A549 (cell line): ENCODE measurements at regions not wholly inside any gene's neighbourhood (a gene's known extent, or its start where the extent isn't known, plus 50 kb on each side); places are given as distances from the start of the nearest gene placed in this dataset.

Experiments used
- CBX2 ChIP-seq: fragments of 200-600 bp; sonication (generic); IDR thresholded peaks from 2 replicates; pipeline ENCODE4 v1.6.1; 2016; ENCODE audit warnings: low read depth, mild to moderate bottlenecking, borderline replicate concordance
- CBX8 ChIP-seq: fragments of 200-600 bp; sonication (generic); IDR thresholded peaks from 2 replicates; pipeline ENCODE4 v1.6.1; 2016
- CEBPB ChIP-seq, 2 experiments: fragments of >200 bp in 1 of 2; sonication (Bioruptor Twin) in 1 of 2; formaldehyde crosslinking in 1 of 2; IDR thresholded peaks; 2 replicates each; pipeline ENCODE4 v1.6.1; 2012 to 2016
- CTCF ChIP-seq: fragments of >200 bp; sonication (Bioruptor Twin); formaldehyde crosslinking; IDR thresholded peaks from 3 replicates; pipeline ENCODE4 v1.5.1; 2016
- EP300 ChIP-seq, 2 experiments: fragments of >200 bp; sonication (Bioruptor Twin); formaldehyde crosslinking; IDR thresholded peaks; 2 replicates in 1 of 2; 3 replicates in 1 of 2; pipeline ENCODE4 v1.6.1; 2016 to 2017
- HMGXB4 ChIP-seq: fragments of 250-450 bp; sonication (Bioruptor Pico); IDR thresholded peaks from 2 replicates; pipeline ENCODE4 v1.5.0; 2021; ENCODE audit warnings: mild to moderate bottlenecking, moderate library complexity, borderline replicate concordance
- JUNB ChIP-seq: fragments of >200 bp; sonication (Bioruptor Twin); formaldehyde crosslinking; IDR thresholded peaks from 2 replicates; pipeline ENCODE4 v1.6.1; 2016
- KDM1A ChIP-seq: fragments of 200-600 bp; sonication (generic); IDR thresholded peaks from 2 replicates; pipeline ENCODE4 v1.6.1; 2016; ENCODE audit warnings: low read depth, mild to moderate bottlenecking
- MAZ ChIP-seq: fragments of 150-350 bp; IDR thresholded peaks from 2 replicates; pipeline ENCODE4 v1.6.1; 2014; ENCODE audit warnings: antibody characterized with exemption, low read depth, low read length, borderline replicate concordance
- PHF8 ChIP-seq: fragments of 200-600 bp; sonication (generic); IDR thresholded peaks from 2 replicates; pipeline ENCODE4 v1.6.1; 2016; ENCODE audit warnings: low read depth, mild to moderate bottlenecking, antibody characterized with exemption, moderate library complexity, borderline replicate concordance
- POLR2A ChIP-seq: IDR thresholded peaks from 2 replicates; pipeline ENCODE4 v1.6.1; 2012; ENCODE audit warnings: mild to moderate bottlenecking, low read length
- RNF2 ChIP-seq: fragments of 200-600 bp; sonication (generic); IDR thresholded peaks from 2 replicates; pipeline ENCODE4 v1.6.1; 2016; ENCODE audit warnings: low read depth, mild to moderate bottlenecking, antibody characterized with exemption, moderate library complexity, borderline replicate concordance
- TF ChIP-seq, protein P1 (sequence below): fragments of 200-600 bp; sonication (generic); IDR thresholded peaks from 2 replicates; pipeline ENCODE4 v1.6.1; 2016; ENCODE audit warnings: antibody characterized with exemption, mild to moderate bottlenecking, moderate library complexity

GRCh38 chr13:108444448-108444847 lies 174.9 kb downstream of the TNFSF13B start:
- TF ChIP-seq CTCF (no peak), KDM1A (no peak), RNF2 (no peak), JUNB (no peak), MAZ (no peak), POLR2A (no peak), PHF8 (no peak), EP300 (IDR thresholded peaks at IDR 0.05) (no peak), CEBPB (IDR thresholded peaks at IDR 0.05) (no peak), CBX8 (no peak), HMGXB4 (CRISPR knock-in tag) (no peak), CBX2 (no peak)
- TF ChIP-seq, protein P1, sequence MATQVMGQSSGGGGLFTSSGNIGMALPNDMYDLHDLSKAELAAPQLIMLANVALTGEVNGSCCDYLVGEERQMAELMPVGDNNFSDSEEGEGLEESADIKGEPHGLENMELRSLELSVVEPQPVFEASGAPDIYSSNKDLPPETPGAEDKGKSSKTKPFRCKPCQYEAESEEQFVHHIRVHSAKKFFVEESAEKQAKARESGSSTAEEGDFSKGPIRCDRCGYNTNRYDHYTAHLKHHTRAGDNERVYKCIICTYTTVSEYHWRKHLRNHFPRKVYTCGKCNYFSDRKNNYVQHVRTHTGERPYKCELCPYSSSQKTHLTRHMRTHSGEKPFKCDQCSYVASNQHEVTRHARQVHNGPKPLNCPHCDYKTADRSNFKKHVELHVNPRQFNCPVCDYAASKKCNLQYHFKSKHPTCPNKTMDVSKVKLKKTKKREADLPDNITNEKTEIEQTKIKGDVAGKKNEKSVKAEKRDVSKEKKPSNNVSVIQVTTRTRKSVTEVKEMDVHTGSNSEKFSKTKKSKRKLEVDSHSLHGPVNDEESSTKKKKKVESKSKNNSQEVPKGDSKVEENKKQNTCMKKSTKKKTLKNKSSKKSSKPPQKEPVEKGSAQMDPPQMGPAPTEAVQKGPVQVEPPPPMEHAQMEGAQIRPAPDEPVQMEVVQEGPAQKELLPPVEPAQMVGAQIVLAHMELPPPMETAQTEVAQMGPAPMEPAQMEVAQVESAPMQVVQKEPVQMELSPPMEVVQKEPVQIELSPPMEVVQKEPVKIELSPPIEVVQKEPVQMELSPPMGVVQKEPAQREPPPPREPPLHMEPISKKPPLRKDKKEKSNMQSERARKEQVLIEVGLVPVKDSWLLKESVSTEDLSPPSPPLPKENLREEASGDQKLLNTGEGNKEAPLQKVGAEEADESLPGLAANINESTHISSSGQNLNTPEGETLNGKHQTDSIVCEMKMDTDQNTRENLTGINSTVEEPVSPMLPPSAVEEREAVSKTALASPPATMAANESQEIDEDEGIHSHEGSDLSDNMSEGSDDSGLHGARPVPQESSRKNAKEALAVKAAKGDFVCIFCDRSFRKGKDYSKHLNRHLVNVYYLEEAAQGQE: no peak
